Activated CD8-positive, alpha-beta memory T cell treated with anti-CD3 and anti-CD28 coated beads, Interleukin-2, amount 50 U/mL, for 1 hour (primary cell): ENCODE measurements at regions not wholly inside any gene's neighbourhood (a gene's known extent, or its start where the extent isn't known, plus 50 kb on each side); places are given as distances from the start of the nearest gene placed in this dataset.
"Not testable (repeated sequence)": the region's sequence is repeated elsewhere in the genome, so short reads cannot be mapped to it uniquely, and the experiment has no call there.

Source experiments
- DNase-seq: peaks from one replicate; pipeline ENCODE4 v3.0.0-alpha.2; 2020; ENCODE audit errors: extremely low read depth

DNA sequence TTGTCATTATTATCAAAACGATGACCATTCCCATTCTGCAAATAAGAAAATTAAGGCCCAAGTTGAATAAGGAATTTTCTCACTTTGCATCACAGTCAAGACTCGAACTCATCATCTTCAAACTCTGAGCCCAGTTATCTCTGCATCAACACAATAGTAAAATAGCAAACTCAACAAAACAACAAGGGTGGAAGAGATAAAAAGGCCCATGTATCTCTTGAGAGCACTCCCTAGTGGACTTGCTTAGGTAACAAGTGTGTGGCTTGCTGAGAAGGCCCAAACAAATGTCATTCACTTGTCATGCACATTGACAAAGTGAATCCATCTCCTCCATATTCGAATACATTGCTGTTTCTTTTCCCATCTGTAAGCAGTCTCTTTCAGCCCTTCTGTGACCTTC, 412.0 kb upstream of the MAF start:
- no peak for DNase-seq

DNA sequence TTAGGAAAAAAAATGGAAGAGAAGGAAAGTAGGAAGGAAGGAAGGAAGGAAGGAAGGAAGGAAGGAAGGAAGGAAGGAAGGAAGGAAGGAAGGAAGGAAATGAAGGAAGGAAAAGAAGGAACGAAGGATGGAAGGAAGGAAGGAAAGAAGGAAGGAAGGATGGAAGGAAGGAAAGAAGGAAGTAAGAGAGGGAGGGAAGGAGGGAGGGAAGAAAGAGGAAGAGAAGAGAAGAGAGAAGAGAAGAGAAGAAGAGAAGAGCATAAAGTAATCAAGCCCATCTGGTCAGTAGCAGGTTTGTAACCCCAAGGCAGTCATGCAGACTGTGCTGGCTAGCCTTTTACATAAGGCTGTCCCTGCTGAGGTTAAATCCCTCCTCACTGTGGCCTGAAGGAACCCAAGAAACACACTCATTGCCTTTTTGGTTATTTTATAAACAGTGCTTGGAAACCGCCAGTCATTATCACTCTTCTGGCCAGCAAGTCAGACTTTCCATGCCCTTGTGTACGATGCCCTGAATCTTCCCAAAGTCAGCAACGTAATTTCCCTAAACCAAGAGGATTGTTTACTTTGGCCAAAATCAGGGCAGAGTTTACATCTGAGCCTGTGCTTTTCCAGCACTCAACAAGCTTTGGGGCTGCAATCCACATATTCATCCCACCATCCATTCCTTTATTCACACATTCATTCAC, 409.6 kb upstream of the MAF start:
- DNase-seq = no peak

DNA sequence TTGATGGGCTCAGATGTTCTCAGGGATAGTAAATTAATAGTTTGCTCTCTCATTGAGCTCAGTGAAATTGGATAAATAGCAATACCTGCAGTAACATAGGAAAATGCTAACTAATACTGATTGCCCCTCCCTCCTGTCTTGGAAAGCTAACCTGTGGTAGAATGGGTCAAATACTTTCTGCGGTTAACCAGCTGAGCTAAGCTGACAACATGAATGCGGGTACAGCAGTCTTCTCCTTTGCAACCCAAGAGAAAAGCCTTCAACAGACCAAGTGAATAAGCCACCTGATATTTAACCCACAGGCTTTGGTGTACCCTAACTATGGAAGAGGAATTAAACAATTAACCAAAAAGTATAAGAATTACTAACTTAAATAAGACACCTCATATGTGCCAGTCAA, 408.3 kb upstream of the MAF start:
- DNase-seq = no peak

DNA sequence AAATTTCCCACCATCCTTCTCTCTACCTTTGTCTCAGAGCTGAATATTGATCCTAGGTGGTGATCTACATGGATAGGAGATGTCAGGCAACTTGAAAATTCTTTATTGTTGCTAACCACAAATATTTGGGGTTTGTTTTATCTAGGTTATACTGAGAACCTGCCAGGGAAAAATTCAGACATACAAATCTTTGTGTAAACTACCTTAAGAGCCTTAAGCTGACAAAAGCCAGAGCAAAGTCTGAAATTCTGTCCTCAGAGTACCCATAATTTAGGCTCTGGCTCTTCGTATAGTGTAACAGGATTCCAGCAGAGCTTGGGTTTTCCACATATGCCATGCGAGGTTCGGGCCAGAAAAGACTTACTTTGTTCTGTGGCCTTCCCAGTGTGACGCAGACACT, 406.7 kb upstream of the MAF start:
- no peak for DNase-seq

DNA sequence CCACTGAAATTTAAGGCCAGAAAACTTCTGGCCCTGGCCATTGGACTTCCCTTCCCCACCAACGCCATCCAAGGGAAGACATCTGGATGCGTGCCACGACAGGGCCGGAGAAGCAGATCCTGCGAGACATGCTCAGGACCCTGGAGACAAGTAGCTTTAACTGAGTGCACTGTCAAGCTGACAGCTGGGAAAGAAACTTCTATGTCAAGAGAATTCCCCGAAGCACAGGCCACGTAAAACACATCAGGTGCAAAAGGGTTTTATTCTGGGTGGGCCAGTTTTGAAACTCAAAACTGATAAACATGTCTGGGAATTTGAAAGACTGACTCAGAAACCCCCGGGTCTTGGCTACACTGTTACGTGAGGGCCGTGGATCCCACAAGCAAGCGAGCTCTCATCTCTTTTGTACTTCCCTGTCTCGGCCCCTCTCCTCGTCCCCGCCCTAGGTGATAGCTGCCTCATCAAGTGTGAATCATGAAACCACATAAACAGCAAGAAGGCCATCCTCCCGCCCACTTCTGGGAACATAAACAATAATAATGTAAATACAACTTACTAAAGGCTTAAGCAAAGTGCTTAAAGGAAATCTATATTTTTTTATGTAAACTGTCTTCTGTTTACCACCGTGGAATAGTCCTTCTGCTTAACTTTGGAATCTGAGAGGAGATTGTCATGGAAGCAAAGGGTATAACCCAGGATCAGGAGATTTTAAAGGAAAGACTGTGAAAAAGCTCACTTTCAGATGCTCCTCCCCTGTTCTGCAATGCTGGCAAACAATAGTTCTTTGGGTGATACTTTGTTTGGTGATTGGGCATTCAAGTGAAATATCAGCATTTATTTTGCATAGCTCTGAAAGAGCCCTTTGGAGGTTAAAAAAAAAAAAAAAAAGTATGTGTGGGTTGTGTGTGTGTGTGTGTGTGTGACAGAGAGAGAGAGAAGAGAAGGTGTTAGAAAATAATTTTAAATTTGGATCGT, 406.0 kb upstream of the MAF start:
- DNase-seq = no peak

DNA sequence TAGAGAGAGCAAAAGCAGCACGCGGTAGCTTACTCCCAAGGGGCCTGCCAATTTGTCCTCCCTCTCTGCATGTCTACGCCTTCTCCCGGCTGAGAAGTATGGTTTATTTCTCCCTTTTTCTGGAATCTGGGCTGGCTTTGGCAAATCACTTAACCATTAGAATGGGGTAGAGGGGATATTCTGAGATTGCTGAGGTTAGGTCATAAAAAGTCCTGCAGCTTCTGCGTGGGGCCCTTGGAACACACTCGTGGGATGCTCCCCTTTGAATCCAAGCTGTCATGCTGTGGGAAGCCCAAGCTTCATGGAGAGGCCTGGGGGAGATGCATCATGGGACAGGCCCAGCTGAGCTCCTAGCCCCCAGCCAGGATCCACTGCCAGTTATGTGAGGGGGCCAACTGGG, 403.6 kb upstream of the MAF start:
- DNase-seq = no peak

DNA sequence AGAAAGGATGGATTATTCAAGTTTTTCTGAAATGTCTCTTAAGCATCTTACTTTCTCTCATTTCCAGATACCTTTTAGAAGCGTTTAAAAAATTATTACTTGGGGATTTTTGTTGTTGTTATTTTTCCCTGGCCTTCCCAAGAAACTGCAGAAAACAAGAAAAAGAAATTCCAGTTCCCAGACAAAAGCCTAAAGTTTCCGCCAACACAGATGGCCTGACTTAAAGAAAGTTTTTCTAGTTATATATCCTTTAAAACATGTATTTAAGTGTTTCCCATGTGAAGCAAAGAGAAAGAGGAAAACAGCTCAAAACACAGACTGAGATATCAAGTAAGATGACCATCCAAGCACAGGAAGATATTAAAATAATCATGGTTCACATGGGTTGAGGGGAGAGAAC, 401.7 kb upstream of the MAF start:
- DNase-seq = no peak

DNA sequence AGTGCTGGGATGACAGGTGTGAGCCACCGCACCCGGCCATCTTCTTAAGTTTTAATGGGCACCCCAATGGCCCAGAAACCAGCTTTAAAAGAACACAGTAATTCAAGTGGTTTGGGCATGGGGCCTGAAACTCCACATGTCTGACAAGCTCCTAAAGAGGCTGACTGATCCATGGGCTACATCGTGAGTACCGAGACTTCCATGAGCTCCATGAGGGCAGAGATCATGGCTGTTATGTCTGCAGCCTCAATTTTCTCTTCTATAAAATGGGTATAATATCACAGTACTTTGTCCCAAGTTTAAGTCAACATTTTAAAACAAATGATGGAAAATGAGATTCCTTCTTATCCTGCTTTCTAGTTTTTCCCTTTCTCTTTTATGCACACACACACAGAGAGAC, 397.6 kb upstream of the MAF start:
- DNase-seq = no peak

DNA sequence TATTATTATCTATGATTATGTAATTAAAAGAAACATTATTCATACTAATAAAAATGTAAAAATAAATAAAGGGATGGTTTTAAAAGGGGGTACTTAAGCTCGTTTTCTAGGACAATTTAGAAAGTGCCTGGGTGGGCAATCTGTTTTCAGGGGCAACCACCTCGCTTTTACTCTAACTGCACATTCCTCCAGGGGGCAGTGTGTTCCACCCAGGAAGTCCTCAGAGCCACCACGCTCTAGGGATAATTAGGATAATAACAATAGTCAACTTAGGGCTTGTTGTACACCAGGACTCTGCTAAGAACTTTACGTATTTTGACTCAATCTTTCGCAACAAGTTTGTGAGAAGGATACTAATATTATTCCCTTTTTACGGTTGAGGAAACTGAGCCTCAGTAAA, 396.7 kb upstream of the MAF start:
- no peak for DNase-seq

DNA sequence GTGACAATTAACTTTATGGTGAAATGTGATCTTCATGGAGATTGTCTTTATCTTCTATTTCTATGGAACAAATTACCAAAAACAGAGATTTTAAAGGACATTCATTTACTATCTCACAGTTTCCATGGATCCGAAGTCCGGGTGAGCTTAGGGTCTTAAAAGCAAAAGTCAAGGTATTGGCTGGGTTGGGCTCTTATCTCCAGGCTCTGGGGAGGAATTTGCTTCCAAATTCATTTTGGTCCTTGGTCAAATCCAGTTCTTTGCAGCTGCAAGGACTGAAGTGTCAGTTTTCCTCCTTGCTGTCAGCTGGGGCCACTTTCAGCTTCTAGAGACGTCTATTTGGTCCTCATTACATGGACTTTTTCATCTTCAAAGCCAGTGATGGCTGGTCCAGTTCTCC, 395.8 kb upstream of the MAF start:
- no peak for DNase-seq

DNA sequence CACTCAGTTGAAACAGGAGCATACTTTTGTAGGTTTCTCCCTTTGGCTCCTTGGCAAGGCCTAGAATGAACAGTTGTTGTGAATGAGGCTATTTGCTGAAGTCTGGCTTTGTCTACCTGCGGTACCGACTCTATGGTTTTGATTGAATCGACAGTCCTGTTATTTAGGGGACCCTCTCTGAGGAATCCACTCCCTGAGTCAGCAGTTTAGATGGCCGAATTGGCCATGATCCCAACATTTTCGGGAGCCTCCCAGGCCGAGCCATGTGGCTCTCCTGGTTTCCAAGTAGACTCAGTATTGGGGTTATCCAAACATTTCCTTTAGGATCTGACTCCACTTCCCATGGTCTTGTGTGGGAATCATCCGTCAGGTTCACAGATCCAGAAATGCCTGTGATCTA, 394.8 kb upstream of the MAF start:
- no peak for DNase-seq

DNA sequence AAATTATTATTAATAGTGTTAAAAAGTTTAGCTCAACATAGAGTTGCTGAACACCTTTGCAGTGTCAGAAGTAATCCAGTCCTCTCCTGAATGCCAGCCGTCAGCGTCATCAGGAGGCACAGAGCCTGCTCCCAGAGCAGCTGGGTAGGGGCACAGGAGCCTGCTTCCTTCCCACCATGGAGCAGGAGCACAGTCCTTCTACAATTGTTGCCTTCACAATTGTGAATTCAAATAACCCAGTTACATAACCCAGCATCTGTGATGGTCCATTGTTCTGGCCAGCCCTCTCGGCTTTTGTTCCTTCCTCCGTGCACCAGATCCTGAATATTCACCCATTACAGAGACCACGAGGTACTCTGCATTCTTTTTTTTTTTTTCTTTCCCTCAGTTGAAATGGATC, 393.9 kb upstream of the MAF start:
- DNase-seq = no peak

DNA sequence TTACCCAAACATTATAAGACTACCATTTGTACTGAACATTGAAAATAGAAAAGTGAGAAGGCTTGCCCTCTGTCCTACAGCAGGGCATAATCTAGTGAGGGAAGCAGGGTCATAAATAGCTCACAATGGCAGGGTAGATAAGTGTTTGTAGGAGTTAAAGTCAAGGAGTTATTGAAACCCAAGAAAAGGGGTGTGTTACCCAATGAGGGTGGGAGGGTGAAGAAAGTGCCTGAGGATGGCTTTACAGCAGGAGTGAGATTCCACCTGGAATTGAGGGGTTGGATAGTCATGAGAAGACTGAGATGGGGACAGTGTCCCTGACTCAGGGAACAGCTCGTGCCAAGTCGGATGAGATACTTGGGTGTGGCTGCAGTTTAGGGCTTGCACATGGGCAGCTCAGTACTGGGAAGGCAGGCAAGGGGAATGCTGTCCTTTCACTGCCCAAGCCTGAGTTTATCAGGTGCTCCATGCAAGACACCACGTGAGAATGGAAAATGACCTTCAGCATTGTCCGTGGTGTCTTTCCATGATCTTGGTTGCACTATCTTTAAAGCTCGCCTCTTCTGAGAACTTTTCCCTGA, 393.2 kb upstream of the MAF start:
- no peak for DNase-seq

DNA sequence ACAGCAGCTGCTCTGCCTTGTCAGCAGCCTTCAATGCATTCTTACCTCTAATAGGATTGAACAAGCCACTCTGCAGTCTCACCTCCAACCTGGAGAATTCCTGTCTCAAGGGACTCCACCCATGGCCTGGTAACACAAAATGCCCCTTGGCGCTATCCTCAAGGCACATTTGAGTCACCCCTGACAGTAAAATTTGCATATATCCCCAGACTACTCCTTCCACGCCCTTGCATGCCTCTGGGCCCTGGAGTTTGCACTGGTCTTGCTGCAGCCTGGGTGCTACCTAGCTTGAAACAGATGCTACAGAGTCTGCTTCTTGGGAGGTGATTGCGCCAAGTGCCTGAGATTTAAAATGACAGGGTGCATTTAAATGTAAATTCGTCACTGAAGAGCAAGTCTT, 391.4 kb upstream of the MAF start:
- no peak for DNase-seq

DNA sequence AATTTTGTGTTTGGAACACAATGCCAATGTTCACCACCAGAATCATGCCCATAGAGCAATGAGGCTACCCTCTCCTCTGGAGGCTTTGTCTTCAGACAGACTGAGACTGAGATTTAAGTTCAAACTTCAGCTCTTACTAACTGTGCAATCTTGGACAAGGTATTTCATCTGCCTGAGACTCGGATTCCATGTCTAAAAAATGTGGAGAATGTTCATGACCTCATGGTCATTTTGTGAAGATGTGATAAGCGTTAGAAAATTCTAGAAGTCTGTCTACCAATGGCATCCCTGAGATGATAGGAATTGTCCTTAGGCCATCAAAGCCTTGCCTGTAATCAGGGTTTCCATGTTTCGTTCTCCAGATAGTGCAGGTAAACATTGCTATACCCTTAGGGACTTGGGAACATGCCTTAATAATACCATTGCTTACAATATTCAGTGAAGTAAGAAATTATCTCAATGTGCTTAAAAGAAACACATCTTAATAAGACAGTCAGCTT, 388.2 kb upstream of the MAF start:
- DNase-seq = no peak

DNA sequence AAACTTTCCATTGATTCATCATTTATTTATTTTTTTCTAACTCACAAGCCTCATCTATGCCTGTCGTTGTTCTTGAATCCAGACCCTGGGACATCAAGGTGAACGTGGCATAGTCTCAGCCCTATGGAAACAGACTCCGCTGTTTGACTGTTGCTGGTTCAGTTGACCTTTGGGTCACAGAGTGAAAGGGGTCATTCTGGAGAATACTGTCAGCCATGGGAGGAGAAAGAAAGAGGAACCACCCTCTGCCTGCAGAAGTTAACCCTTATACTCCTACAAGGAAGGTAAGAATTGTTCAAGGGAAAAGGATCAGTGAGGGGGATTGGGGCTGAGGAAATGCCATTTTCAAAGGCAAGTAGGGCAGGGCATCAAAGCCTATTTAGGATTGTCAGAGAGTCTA, 387.6 kb upstream of the MAF start:
- DNase-seq = no peak

DNA sequence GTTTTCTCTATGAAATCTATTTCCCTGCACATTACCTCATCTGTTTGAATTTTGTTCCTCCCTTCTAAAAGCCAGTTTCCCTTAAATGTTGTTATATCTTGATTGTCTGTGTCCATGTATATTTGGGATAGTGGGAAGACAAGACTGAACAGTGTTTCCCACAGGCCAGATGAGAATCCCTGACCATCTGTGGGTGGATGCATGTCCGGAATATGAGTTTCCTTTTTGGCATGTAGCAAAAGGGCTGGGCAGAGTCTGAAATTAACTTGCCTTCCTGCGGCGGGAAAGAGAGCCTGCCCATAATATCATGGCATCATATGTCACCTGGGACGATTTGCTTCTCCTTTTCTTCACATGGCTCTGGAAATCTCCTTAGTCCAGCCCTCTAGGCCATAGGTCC, 385.8 kb upstream of the MAF start:
- DNase-seq = no peak

DNA sequence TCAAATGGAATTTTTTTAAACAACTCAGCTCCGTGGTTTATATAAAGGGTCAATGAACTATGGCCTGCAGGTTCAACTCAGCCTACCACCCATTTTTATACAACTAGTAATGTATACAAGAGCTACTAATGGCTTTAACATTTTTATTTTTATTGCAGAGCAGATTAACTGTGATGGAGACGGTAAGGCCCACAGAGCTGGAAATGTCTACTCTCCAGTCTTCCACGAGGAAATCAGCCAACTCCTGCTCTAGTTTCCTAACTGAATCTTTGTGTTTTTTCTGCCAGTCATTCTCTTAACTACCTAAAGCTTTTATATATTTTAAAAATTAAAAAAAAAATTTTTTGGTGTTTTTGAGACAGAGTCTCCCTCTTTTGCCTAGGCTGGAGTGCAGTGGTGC, 385.1 kb upstream of the MAF start:
- no peak for DNase-seq

DNA sequence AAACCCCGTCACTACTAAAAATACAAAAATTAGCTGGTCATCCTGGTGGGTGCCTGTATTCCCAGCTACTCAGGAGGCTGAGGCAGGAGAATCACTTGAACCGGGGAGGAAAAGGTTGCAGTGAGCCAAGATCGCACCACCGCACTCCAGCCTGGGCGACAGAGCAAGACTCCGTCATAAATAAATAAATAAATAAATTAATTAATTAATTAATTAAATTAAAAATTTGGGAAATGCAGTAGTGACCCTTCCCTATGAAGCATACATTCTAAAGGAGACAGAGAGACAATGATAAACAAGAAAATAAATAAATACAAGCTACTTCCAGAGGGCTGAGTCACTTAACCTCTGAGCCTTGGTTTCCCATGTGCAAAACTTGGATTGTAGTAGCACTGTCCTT, 383.6 kb upstream of the MAF start:
- not testable (repeated sequence) for DNase-seq

DNA sequence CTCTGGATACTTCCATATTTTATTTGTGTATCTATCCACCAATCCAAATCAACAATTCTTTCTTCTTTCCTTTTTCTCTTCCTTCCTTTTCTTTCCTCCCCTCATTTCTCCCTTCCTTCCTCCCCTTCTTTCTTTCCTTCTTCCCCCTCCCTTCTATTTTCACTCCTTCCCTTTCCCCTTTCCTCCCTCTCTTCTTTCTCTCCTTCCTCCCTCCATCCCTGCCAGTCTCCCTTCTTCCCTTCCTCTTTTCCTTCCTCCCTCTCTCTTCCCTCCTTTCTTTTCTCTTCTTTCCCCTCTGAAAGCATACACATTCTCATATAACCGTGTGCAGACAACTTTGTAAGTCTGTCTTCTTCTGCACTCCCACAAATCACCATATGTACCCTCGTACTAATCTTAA, 382.3 kb upstream of the MAF start:
- no peak for DNase-seq

DNA sequence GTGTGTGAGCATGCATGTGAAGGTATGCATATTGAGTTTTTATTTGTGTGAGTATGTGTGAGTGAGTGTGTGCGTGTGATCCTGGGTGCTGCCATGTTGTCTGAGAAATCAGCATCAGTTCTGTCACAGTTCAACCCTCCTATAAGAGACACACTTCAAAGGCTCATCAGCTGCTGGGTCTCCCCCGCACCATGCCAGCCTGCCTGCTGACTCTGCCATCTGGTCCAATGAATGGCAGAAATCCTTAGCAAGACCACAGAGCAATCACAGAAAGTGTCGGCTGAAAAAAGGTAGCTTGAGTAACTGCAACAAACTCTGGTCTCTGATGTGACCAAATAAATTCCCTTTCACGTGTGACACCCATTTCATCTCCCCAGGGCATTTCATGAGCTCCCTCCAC, 381.8 kb upstream of the MAF start:
- no peak for DNase-seq

DNA sequence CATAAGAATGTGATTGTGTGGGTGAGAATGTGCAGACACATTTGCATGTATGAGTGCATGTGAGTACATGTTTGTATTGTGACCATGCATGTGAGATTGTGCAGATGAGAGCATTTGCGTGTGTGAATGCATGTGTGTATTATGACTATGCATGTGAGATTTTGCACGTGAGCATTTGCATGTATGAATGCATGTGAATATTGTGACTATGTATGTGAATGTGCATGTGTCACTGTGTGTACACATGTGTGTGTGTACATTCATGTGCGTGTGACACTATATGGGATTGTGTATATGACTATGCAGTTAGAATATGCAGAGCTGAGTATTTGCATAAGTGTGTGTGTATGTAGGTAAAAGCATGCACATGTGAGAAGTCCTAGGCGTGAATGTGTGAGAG, 381.3 kb upstream of the MAF start:
- no peak for DNase-seq
